ENCODE measurements at regions not wholly inside any gene's neighbourhood (a gene's known extent, or its start where the extent isn't known, plus 50 kb on each side); places are given as distances from the start of the nearest gene placed in this dataset.
A peak's percentile ranks its signal among the peaks of the same experiment; 100 is the strongest.
"Not testable (repeated sequence)": the region's sequence is repeated elsewhere in the genome, so short reads cannot be mapped to it uniquely, and the experiment has no call there.

GRCh38 chrX:43277879-43278278 lies 378.2 kb upstream of the MAOA start:
- WGBS (ENCODE audit: insufficient coverage, low lambda C conversion rate): no CpG with 5 or more reads among the region's 8 CpGs
- Histone ChIP-seq H3K36me3 (ENCODE audit: control insufficient read depth, insufficient read depth, low read length) (no peaks in the 10 kb centered on the region), H3K27ac (ENCODE audit: low read length) (no peak overlapping the region), H3K27me3 (ENCODE audit: control insufficient read depth, insufficient read depth, low read length) (no peaks in the 10 kb centered on the region), H3K4me1 (ENCODE audit: control insufficient read depth, insufficient read depth, low read length) (no peaks in the 10 kb centered on the region), H3K4me3 (ENCODE audit: low read length) (no peak overlapping the region), H3K9me3 (ENCODE audit: control insufficient read depth, low read depth, low read length) (peaks cover 10% of the 10 kb centered on the region)
- DNase-seq: no peak

GRCh38 chrX:43278440-43278839 lies 377.7 kb upstream of the MAOA start:
- H3K27me3 ChIP-seq (ENCODE audit: control insufficient read depth, insufficient read depth, low read length): no peaks in the 10 kb centered on the region
- no CpG with 5 or more reads among the region's 19 CpGs for WGBS (ENCODE audit: insufficient coverage, low lambda C conversion rate)
- peaks cover 10% of the 10 kb centered on the region for H3K9me3 ChIP-seq (ENCODE audit: control insufficient read depth, low read depth, low read length)
- H3K4me1 ChIP-seq (ENCODE audit: control insufficient read depth, insufficient read depth, low read length): no peaks in the 10 kb centered on the region
- no peak overlapping the region for H3K27ac ChIP-seq (ENCODE audit: low read length)
- no peaks in the 10 kb centered on the region for H3K36me3 ChIP-seq (ENCODE audit: control insufficient read depth, insufficient read depth, low read length)
- no peak for DNase-seq
- H3K4me3 ChIP-seq (ENCODE audit: low read length): no peak overlapping the region

GRCh38 chrX:43279341-43279808 lies 376.7 kb upstream of the MAOA start:
- no peaks in the 10 kb centered on the region for H3K27me3 ChIP-seq (ENCODE audit: control insufficient read depth, insufficient read depth, low read length)
- H3K4me1 ChIP-seq (ENCODE audit: control insufficient read depth, insufficient read depth, low read length): no peaks in the 10 kb centered on the region
- H3K4me3 ChIP-seq (ENCODE audit: low read length): no peak overlapping the region
- H3K36me3 ChIP-seq (ENCODE audit: control insufficient read depth, insufficient read depth, low read length): no peaks in the 10 kb centered on the region
- H3K9me3 ChIP-seq (ENCODE audit: control insufficient read depth, low read depth, low read length): peaks cover 10% of the 10 kb centered on the region
- DNase-seq: no peak
- 88% methylated on average over 5 of the region's 38 CpGs for WGBS (ENCODE audit: insufficient coverage, low lambda C conversion rate)
- H3K27ac ChIP-seq (ENCODE audit: low read length): no peak overlapping the region

DNA sequence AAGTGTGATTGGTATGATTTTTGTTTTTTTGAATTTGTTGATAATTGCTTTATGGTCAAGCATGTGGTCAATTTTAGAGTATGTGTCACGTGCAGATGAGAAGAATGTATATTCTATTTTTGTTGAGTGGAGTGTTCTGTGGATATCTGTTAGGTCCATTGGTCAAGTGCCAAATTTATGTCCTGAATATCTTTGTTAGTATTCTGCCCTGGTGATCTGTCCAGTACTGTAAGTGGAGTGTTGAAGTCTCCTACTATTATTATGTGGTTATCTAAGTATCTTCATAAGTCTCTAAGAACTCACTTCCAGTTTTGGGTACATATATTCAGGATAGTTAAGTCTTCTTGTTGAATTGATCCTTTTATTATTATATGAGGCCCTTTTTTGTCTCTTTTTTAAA lies 372.9 kb upstream of the MAOA start:
- no CpG with 5 or more reads among the region's 1 CpG for WGBS (ENCODE audit: insufficient coverage, low lambda C conversion rate)

DNA sequence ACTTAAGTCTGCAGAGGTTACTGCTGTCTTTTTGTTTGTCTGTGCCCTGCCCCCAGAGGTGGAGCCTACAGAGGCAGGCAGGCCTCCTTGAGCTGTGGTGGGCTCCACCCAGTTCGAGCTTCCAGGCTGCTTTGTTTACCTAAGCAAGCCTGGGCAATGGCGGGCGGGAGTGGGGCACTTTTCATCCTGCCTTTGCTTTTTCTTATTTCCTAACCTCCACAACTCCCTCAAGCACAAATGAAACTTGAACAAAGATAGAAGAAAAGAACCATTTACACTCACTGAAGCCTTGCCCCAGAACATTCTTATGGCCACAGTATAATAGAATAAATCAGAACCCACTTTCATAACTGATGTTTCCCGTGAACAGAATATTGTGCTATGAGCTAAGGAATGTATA lies 344.5 kb upstream of the MAOA start:
- H3K27ac ChIP-seq (ENCODE audit: low read length): peak overlapping the region; percentile 75
- not testable (repeated sequence) for H3K4me3 ChIP-seq (ENCODE audit: low read length); H3K36me3 ChIP-seq (ENCODE audit: control insufficient read depth, insufficient read depth, low read length); H3K9me3 ChIP-seq (ENCODE audit: control insufficient read depth, low read depth, low read length); H3K27me3 ChIP-seq (ENCODE audit: control insufficient read depth, insufficient read depth, low read length); H3K4me1 ChIP-seq (ENCODE audit: control insufficient read depth, insufficient read depth, low read length); DNase-seq
- no CpG with 5 or more reads among the region's 4 CpGs for WGBS (ENCODE audit: insufficient coverage, low lambda C conversion rate)

More for the DNA sequence above, 372.9 kb upstream of the MAOA start:
- H3K4me1 ChIP-seq (ENCODE audit: control insufficient read depth, insufficient read depth, low read length): no peaks in the 10 kb centered on the region
- H3K36me3 ChIP-seq (ENCODE audit: control insufficient read depth, insufficient read depth, low read length): no peaks in the 10 kb centered on the region
- H3K9me3 ChIP-seq (ENCODE audit: control insufficient read depth, low read depth, low read length): peaks cover 10% of the 10 kb centered on the region
- no peaks in the 10 kb centered on the region for H3K27me3 ChIP-seq (ENCODE audit: control insufficient read depth, insufficient read depth, low read length)
- no peak overlapping the region for H3K4me3 ChIP-seq (ENCODE audit: low read length)
- DNase-seq: no peak
- no peak overlapping the region for H3K27ac ChIP-seq (ENCODE audit: low read length)

GRCh38 chrX:43313035-43313434 lies 343.1 kb upstream of the MAOA start:
- no peaks in the 10 kb centered on the region for H3K27me3 ChIP-seq (ENCODE audit: control insufficient read depth, insufficient read depth, low read length)
- H3K27ac ChIP-seq (ENCODE audit: low read length): peak overlapping the region; percentile 75
- WGBS (ENCODE audit: insufficient coverage, low lambda C conversion rate): 40% methylated on average over 1 of the region's 1 CpG
- no peaks in the 10 kb centered on the region for H3K36me3 ChIP-seq (ENCODE audit: control insufficient read depth, insufficient read depth, low read length)
- no peaks in the 10 kb centered on the region for H3K9me3 ChIP-seq (ENCODE audit: control insufficient read depth, low read depth, low read length)
- DNase-seq: peak; percentile 5 to 63
- peaks cover 7% of the 10 kb centered on the region for H3K4me1 ChIP-seq (ENCODE audit: control insufficient read depth, insufficient read depth, low read length)
- no peak overlapping the region for H3K4me3 ChIP-seq (ENCODE audit: low read length)

DNA sequence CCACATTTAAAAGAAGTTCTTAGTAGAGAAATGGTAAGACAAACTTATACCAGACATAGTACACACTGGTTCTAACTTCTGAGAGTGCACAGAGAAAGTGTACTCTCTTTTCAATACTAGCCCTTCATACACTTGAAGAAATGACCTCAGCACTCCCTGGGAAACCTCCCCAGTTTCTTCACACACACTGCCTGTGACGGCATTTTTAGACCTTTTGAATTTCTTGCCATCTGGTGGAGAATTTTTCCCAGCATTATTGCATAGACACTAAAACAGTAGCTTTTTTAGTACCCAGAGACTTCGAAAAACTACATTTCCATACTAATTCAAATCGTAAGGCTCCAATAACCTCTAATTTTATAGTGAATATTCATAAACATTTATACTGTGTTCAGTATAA lies 341.6 kb upstream of the MAOA start:
- no peak overlapping the region for H3K27ac ChIP-seq (ENCODE audit: low read length)
- no peak for DNase-seq
- H3K36me3 ChIP-seq (ENCODE audit: control insufficient read depth, insufficient read depth, low read length): no peaks in the 10 kb centered on the region
- no peaks in the 10 kb centered on the region for H3K9me3 ChIP-seq (ENCODE audit: control insufficient read depth, low read depth, low read length)
- H3K4me1 ChIP-seq (ENCODE audit: control insufficient read depth, insufficient read depth, low read length): peaks cover 7% of the 10 kb centered on the region
- no peaks in the 10 kb centered on the region for H3K27me3 ChIP-seq (ENCODE audit: control insufficient read depth, insufficient read depth, low read length)
- WGBS (ENCODE audit: insufficient coverage, low lambda C conversion rate): no CpG with 5 or more reads among the region's 3 CpGs
- no peak overlapping the region for H3K4me3 ChIP-seq (ENCODE audit: low read length)

DNA sequence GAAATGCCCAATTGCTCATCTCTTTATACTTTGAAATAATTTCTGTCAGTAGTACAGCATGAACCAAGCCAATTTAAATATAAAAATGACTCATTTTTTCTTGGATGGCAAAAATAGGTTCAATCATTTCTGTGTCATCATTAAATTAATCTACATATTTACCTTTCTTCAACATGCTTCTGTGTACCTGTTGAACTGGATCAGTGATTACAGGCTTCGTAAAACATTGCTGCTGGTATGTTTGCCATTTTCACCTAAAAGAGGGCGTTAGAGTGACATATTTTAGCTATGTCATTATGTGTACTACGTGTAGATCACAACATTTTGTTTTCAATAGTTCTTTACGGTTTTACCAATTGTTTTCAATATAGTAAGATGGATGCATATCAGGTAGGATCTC lies 340.5 kb upstream of the MAOA start:
- no peak overlapping the region for H3K27ac ChIP-seq (ENCODE audit: low read length)
- no peak for DNase-seq
- H3K4me1 ChIP-seq (ENCODE audit: control insufficient read depth, insufficient read depth, low read length): peaks cover 7% of the 10 kb centered on the region
- no peaks in the 10 kb centered on the region for H3K36me3 ChIP-seq (ENCODE audit: control insufficient read depth, insufficient read depth, low read length)
- no peaks in the 10 kb centered on the region for H3K9me3 ChIP-seq (ENCODE audit: control insufficient read depth, low read depth, low read length)
- no peak overlapping the region for H3K4me3 ChIP-seq (ENCODE audit: low read length)
- WGBS (ENCODE audit: insufficient coverage, low lambda C conversion rate): 100% methylated on average over 1 of the region's 4 CpGs
- H3K27me3 ChIP-seq (ENCODE audit: control insufficient read depth, insufficient read depth, low read length): no peaks in the 10 kb centered on the region

- Histone ChIP-seq H3K4me1 (ENCODE audit: control insufficient read depth, insufficient read depth, low read length) (peaks cover 7% of the 10 kb centered on the region), H3K36me3 (ENCODE audit: control insufficient read depth, insufficient read depth, low read length) (no peaks in the 10 kb centered on the region), H3K27ac (ENCODE audit: low read length) (no peak overlapping the region), H3K9me3 (ENCODE audit: control insufficient read depth, low read depth, low read length) (no peaks in the 10 kb centered on the region), H3K27me3 (ENCODE audit: control insufficient read depth, insufficient read depth, low read length) (no peaks in the 10 kb centered on the region), H3K4me3 (ENCODE audit: low read length) (no peak overlapping the region)
- WGBS (ENCODE audit: insufficient coverage, low lambda C conversion rate): no CpG with 5 or more reads among the region's 2 CpGs
- no peak for DNase-seq
These were observed 340.0 kb upstream of the MAOA start for GRCh38 chrX:43316146-43316545.

DNA sequence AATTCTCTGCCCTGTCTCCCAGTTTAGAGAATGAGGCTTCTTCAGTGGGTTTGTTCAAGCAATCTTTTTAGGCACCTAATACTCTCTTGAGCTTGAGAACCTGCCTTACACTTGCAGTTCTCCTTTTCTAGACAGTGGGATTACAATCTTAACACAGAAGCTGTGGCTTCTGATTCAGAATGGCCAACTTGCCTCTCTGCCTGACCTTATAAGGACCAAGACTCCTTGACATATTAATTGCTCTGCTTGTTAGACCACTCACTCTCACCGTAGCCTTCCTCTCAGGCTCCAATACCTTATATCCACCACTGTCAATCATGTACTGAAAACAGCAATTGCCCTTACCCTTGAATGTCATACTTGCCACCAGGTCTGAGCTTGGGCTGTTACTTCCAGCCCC lies 338.7 kb upstream of the MAOA start:
- no peaks in the 10 kb centered on the region for H3K9me3 ChIP-seq (ENCODE audit: control insufficient read depth, low read depth, low read length)
- H3K36me3 ChIP-seq (ENCODE audit: control insufficient read depth, insufficient read depth, low read length): no peaks in the 10 kb centered on the region
- H3K27ac ChIP-seq (ENCODE audit: low read length): no peak overlapping the region
- no CpG with 5 or more reads among the region's 1 CpG for WGBS (ENCODE audit: insufficient coverage, low lambda C conversion rate)
- peaks cover 3% of the 10 kb centered on the region for H3K4me1 ChIP-seq (ENCODE audit: control insufficient read depth, insufficient read depth, low read length)
- DNase-seq: no peak
- H3K4me3 ChIP-seq (ENCODE audit: low read length): no peak overlapping the region
- H3K27me3 ChIP-seq (ENCODE audit: control insufficient read depth, insufficient read depth, low read length): no peaks in the 10 kb centered on the region

DNA sequence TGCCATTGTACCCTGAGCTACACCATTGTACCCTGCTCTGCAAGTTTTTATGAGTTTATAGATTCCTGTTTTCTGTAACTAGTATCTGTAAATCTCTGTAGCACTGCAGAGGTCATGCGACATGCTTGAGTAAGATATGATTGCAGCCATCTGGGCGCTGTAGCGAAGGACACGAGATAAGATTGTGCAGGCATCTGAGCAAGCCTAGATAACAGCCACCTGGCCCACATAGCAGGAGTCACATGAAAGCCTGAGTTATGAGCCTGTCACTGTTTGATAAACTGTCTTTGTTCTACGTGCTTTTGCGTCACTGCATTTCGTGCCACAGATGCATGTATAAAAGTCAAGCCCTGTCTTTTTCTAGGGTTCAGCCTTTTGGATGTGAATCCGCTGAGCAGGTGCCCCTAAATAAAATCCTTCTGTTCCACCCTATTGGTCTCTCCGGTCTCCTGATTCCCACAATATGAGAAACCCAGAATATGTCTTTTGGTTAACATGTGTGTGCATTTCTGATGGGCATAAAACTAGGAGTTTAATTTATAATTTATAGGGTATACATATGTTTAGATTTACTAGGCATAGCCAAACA lies 327.6 kb upstream of the MAOA start:
- peak; percentile 11 to 23 for DNase-seq

More for the DNA sequence above, 327.6 kb upstream of the MAOA start:
- H3K27ac ChIP-seq (ENCODE audit: low read length): peak overlapping the region; percentile 30
- H3K36me3 ChIP-seq (ENCODE audit: control insufficient read depth, insufficient read depth, low read length): no peaks in the 10 kb centered on the region
- H3K4me3 ChIP-seq (ENCODE audit: low read length): no peak overlapping the region
- H3K9me3 ChIP-seq (ENCODE audit: control insufficient read depth, low read depth, low read length): peaks cover 5% of the 10 kb centered on the region
- WGBS (ENCODE audit: insufficient coverage, low lambda C conversion rate): no CpG with 5 or more reads among the region's 9 CpGs
- H3K4me1 ChIP-seq (ENCODE audit: control insufficient read depth, insufficient read depth, low read length): no peaks in the 10 kb centered on the region
- no peaks in the 10 kb centered on the region for H3K27me3 ChIP-seq (ENCODE audit: control insufficient read depth, insufficient read depth, low read length)
